SHP77 (cell line): ENCODE measurements at regions not wholly inside any gene's neighbourhood (a gene's known extent, or its start where the extent isn't known, plus 50 kb on each side); places are given as distances from the start of the nearest gene placed in this dataset.

ENCODE experiments used
- DNase-seq, 2 experiments: peaks; one replicate each; lab custom pipeline; 2025; lab: John Stamatoyannopoulos, UW

GRCh38 chr7:24200407-24200966, 83.5 kb upstream of the NPY start:
- no peak for DNase-seq

DNA sequence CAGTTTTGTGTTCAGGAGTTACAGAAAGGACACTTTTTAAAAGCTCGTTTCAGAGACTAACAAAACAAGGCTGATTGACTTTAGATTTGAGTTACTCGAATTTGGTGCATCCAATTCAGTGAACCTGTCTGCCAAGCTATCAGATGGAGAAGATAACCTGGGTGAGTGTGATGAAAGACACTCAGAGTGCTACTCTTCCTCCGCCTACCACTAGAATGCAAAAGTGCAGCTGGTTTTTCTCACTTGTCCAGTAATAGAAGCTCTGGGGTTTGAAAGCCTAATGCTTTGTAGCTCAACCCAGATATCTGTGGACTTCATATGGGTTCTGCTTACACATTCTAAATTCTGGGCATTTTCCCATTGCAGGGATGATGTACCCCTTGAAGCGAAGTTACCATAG, 82.8 kb upstream of the NPY start:
- DNase-seq: no peak

DNA sequence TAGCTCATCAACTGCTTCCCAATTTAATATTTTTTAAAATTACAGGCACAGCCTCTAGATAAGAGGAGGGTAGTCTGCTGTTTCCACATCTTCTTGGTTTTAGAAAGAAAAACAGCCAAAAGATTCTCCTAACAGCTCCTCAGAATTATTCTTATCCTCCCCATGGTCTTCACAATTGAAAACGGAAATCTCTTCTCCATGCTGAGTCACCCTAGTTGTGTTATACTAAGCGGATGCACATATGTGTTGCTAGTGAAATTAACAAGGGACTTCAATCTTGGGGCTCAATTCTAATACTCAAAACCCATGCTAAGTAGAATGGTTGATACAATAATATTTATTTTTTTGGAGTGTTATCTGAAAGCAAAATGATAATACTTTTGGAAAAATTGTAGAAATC, 71.9 kb upstream of the NPY start:
- DNase-seq: no peak

DNA sequence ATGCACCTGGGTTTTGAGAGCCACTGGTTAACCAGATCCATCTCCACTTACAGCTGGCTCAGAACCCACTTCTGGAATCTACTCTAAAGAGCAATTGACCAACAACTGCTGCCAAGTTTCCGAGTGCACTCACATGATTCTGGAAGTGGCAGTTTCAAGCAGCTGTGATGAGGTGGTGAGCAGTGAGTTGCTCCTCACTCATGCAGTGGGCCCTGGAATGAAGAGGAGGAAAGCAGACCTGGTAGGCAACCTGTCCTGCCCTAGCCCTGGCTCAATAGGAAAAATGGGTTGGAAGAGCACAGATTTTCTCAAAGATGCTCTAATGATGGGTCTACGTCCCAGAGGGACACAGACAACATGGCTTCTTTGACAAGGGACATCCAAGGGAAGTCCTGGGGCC, 70.7 kb upstream of the NPY start:
- no peak for DNase-seq

- DNase-seq: no peak
Measured at GRCh38 chr7:24214670-24215069, 69.3 kb upstream of the NPY start.

DNA sequence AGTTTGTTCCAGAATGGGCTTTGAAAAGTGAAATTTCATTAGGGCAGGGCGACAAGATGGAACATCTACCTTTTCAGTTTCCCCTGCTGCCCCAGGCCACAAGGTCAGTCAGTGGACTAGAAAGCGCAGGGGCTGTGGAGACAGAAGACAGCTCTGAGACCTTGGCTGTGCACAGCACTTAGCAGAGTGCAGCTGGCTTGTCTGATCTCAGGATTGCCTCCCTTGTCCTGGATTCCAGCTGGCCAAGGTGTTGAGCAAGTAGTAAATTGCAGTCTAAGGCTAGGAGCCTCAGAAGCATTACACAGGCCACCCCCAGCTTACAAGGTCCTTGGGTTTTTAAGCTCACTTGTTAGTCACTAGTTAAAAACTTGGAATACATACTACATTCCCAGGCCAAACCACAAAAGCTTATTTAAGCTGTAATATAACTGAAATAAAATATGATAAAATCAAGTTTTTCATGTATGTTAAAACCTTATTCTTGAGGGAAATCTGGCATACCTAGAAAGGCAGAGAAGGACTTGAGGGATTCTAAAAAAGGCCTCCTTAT, 67.3 kb upstream of the NPY start:
- no peak for DNase-seq

- no peak for DNase-seq
Measured at GRCh38 chr7:24221500-24221899, 62.5 kb upstream of the NPY start.

DNA sequence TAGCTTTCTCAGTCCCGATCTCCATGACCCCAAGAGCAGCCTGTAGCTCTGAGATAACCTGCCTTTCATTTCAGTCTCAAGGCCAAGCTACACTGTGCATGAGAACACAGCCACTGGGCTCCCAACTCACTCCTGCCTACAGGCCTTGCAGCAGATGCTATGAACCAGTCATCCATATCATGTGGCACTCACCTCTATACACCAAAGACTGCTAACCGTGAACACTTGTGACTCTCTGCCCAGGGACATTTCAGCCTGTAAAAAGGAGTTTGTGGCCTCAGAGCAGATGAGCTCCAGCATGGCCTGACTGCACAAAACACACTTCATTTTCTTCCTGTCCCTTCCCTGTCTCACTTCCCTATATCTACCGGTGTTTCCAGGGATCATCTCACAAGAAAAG, 56.9 kb upstream of the NPY start:
- no peak for DNase-seq

DNA sequence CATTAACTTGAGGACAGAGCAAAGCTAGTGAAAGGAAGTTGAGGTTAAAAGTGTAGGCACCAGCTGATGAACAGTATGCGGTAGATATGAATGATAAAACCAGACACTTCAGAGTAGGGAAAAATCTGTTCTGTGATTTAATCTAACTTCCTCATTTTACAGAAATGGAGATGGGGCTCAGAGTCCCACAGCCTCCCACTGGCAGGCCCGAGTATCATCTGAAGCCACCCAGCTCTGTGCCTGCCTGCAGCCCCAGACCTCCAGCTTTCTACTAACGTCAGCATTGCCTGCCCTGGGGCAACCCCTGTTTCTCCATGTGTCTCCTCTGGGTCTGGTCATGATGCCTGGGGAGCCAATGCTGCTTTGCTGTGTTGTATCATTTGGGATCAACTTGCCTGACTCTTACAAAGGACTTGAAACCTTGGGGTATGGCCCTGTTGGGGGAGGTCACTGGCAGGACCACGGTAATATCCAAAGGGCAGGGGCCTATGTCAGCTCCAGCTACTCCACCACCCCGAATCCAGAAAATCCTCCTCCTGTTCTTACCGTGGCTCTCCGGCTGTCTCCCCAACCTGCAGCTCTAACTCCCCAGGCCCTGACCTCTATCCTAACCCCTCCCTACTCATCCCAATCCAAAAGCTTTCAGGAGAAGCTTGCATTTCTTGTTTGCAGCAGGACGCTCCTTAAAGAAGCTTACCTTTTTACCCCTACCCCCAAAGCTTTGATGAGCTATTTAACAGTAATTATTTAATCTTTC, 56.2 kb upstream of the NPY start:
- no peak for DNase-seq

- no peak for DNase-seq
Measured at GRCh38 chr7:24229481-24230226, 54.3 kb upstream of the NPY start.

DNA sequence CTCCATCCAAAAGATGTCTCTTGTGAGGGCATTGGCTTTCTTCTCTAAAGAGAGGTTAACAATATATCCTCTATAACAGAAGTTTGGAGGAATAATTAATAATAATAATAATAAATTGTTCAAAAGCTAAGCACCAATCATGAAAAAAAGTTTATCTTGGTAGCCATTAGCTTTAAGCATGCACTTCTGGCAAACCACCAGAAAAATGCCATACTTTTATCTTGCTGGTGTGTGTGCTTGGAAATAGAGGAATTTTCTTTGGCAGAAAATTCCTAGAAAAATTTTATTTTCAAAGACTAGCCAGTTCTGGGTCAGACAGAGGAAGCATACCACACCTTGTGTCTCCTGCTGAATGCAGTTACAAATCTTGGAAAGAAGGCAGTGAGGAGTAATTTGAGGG, 52.5 kb upstream of the NPY start:
- no peak for DNase-seq

DNA sequence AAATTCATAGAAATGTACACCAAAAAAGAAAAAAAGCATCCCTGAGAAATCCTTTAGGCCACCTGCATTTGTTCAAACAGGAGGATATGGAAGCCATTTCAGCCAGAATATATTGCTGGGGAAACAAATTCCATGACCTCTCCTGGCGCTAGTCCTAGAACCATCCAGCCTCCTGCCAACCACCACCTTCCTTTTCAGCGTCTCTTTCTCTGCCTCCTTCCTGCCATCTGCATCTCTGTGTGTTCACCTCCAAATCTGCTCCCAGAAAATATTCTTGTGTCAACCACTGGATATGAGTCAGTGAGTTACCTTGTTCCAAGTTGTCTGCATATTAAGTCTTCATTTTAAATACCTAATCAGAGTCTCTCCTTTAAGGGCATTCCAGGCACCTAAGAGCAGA, 50.6 kb upstream of the NPY start:
- no peak for DNase-seq
